Chondrocyte (in vitro differentiated cells): ENCODE measurements at regions not wholly inside any gene's neighbourhood (a gene's known extent, or its start where the extent isn't known, plus 50 kb on each side); places are given as distances from the start of the nearest gene placed in this dataset.

Experiments
- DNase-seq: peaks from one replicate; pipeline ENCODE4 v3.0.0; 2021; ENCODE audit warnings: mixed read lengths, low spot score
- H3K27ac Mint-ChIP-seq: one replicate; pipeline ENCODE4 v1.8.0; 2021; ENCODE audit warnings: mild to moderate bottlenecking, moderate library complexity, mixed read lengths; ENCODE audit not compliant: unreplicated experiment
- H3K27me3 Mint-ChIP-seq: 2 replicates; pipeline ENCODE4 v1.8.0; 2021; ENCODE audit warnings: low read depth, mixed read lengths
- H3K36me3 Mint-ChIP-seq: 2 replicates; pipeline ENCODE4 v1.8.0; 2021; ENCODE audit warnings: low read depth, mixed read lengths
- H3K4me1 Mint-ChIP-seq: 2 replicates; pipeline ENCODE4 v1.8.0; 2021; ENCODE audit warnings: low read depth, mild to moderate bottlenecking, mixed read lengths
- H3K4me3 Mint-ChIP-seq: one replicate; pipeline ENCODE4 v1.8.0; 2021; ENCODE audit warnings: mild to moderate bottlenecking, moderate library complexity, mixed read lengths; ENCODE audit not compliant: unreplicated experiment
- H3K9me3 Mint-ChIP-seq: 2 replicates; pipeline ENCODE4 v1.8.0; 2021; ENCODE audit warnings: low read depth, mixed read lengths
- CTCF ChIP-seq: fragments of 200-600 bp; sonication (generic); IDR thresholded peaks from 2 replicates; pipeline ENCODE4 v1.5.0; 2021; ENCODE audit warnings: antibody characterized with exemption, mild to moderate bottlenecking, moderate library complexity

DNA sequence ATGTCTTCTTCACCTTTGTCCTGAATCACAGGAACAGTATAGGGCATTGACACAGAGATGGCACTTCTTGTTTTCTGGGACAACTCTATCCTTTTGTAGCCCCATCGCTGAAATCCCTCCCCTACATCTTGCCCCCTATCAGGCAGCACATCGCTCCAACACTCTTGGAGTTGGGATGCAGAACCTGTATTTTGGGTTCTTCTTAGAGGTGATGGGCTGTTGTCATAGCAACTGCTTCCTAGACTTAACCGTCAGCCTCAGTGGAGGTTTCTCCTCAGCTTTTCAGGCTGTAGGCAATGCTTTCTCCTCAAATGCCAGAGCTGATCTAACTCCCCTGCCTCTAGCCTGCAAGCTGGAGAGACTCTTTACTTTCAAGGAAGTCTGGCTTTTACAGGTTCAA lies 99.9 kb upstream of the SPRED2 start:
- Mint-ChIP-seq H3K27me3 (no peaks in the 10 kb centered on the region), H3K9me3 (no peaks in the 10 kb centered on the region), H3K4me1 (peaks cover 6% of the 10 kb centered on the region), H3K4me3 (no peak overlapping the region), H3K27ac (no peak overlapping the region), H3K36me3 (no peaks in the 10 kb centered on the region)
- TF ChIP-seq CTCF = no peak
- DNase-seq = no peak

DNA sequence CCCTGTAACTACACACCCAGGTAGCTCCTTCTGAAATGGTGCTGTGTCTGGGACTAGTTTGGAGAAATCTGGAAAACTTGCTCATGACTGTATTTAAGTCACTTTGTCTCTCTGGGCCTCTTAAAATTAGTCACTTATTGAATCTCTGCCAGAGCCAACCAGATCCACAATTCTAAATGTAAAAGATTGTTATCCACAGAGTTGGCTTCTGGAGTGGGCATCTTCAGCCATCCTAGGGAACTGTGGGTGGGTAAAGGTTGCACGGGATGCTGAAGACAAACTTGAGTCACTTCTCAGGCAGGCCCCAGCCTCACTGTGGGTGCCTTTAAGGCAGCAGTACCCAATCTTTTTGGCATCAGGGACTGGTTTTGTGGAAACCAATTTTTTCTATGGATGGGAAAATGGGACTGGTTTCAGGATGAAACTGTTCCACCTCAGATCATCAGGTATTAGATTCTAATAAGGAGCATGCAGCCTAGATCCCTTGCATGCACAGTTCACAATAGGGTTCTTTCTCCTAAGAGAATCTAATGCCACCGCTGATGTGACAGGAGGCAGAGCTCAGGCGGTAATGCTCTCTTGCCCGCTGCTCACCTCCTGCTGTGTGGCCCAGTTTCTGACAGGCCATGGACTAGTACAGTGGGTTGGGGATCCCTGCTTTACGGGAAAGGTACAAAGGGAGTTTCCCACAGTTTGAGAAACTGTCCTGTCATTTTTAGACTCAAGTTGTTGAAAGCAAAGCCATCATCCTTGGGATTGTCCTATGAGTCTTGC lies 98.3 kb upstream of the SPRED2 start:
- no peak overlapping the region for H3K27ac Mint-ChIP-seq
- no peaks in the 10 kb centered on the region for H3K27me3 Mint-ChIP-seq
- no peaks in the 10 kb centered on the region for H3K36me3 Mint-ChIP-seq
- no peak for TF ChIP-seq CTCF
- H3K4me3 Mint-ChIP-seq = no peak overlapping the region
- H3K4me1 Mint-ChIP-seq = peaks cover 9% of the 10 kb centered on the region
- H3K9me3 Mint-ChIP-seq = no peaks in the 10 kb centered on the region
- DNase-seq = no peak

DNA sequence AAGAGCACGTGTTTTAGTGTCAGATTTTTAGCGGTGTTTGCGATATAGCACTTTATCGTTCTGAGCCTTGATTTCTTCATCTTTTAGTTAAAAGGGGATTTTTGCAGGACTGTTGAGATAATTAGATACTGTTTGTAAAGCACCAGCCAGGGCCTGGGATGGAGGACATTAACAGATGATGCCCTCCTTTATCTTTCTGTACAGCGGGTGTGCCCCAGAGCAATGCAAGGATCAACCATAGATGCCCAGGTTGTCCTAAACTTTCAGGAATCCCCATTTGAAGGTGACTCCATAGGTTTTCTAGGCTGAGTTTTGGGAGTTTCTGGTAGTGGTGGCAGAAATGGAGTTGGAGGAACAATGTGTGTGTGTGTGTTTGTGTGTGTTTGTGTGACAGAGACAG lies 97.0 kb upstream of the SPRED2 start:
- Mint-ChIP-seq H3K27ac (no peak overlapping the region), H3K36me3 (no peaks in the 10 kb centered on the region), H3K27me3 (no peaks in the 10 kb centered on the region), H3K4me1 (peaks cover 11% of the 10 kb centered on the region), H3K9me3 (no peaks in the 10 kb centered on the region), H3K4me3 (no peak overlapping the region)
- DNase-seq = no peak
- no peak for TF ChIP-seq CTCF

GRCh38 chr2:65528241-65528574 lies 95.8 kb upstream of the SPRED2 start:
- DNase-seq = no peak
- no peak overlapping the region for H3K27ac Mint-ChIP-seq
- H3K9me3 Mint-ChIP-seq = no peaks in the 10 kb centered on the region
- H3K27me3 Mint-ChIP-seq = no peaks in the 10 kb centered on the region
- peaks cover 11% of the 10 kb centered on the region for H3K4me1 Mint-ChIP-seq
- no peaks in the 10 kb centered on the region for H3K36me3 Mint-ChIP-seq
- TF ChIP-seq CTCF = no peak
- H3K4me3 Mint-ChIP-seq = no peak overlapping the region

- H3K27me3 Mint-ChIP-seq = no peaks in the 10 kb centered on the region
- no peaks in the 10 kb centered on the region for H3K36me3 Mint-ChIP-seq
- TF ChIP-seq CTCF = no peak
- no peak for DNase-seq
- H3K4me1 Mint-ChIP-seq = peaks cover 11% of the 10 kb centered on the region
- no peak overlapping the region for H3K27ac Mint-ChIP-seq
- H3K4me3 Mint-ChIP-seq = no peak overlapping the region
- no peaks in the 10 kb centered on the region for H3K9me3 Mint-ChIP-seq
Observed at GRCh38 chr2:65527451-65528240, 95.2 kb upstream of the SPRED2 start.
